Keratinocyte (primary cell): ENCODE measurements at regions not wholly inside any gene's neighbourhood (a gene's known extent, or its start where the extent isn't known, plus 50 kb on each side); places are given as distances from the start of the nearest gene placed in this dataset.

Experiments
- DNase-seq: peaks from one replicate; pipeline ENCODE4 v3.0.0-alpha.2; 2011; ENCODE audit warnings: low read depth, missing footprints, low spot score
- FAIRE-seq: peaks from 2 replicates; lab custom pipeline; 2011; peaks lifted over from hg19 to GRCh38; lab: Jason Lieb, UNC
- H2AFZ ChIP-seq: 2 replicates; pipeline ENCODE4 v1.6.0; 2012; ENCODE audit warnings: low read length, control low read depth, inconsistent platforms; ENCODE audit not compliant: control insufficient read depth
- H3K27ac ChIP-seq: 2 replicates; pipeline ENCODE4 v1.5.1; 2011; ENCODE audit warnings: low read length; ENCODE audit not compliant: control insufficient read depth, insufficient read depth
- H3K27me3 ChIP-seq: 3 replicates; pipeline ENCODE4 v1.6.0; 2011; ENCODE audit warnings: low read length; ENCODE audit not compliant: control insufficient read depth, insufficient read depth; ENCODE audit errors: extremely low read depth
- H3K36me3 ChIP-seq, 2 experiments: 2 replicates in 1 of 2; 3 replicates in 1 of 2; pipeline ENCODE4 v1.5.1; 2011; ENCODE audit warnings: low read length in 2 of 2, mild to moderate bottlenecking in 1 of 2; ENCODE audit not compliant: control insufficient read depth in 2 of 2, insufficient read depth in 2 of 2; ENCODE audit errors: extremely low read depth in 1 of 2
- H3K4me1 ChIP-seq: 3 replicates; pipeline ENCODE4 v1.5.1; 2011; ENCODE audit warnings: low read length; ENCODE audit not compliant: control insufficient read depth, insufficient read depth; ENCODE audit errors: extremely low read depth
- H3K4me2 ChIP-seq: 3 replicates; pipeline ENCODE4 v1.6.0; 2011; ENCODE audit warnings: low read depth, low read length; ENCODE audit not compliant: control insufficient read depth, insufficient read depth; ENCODE audit errors: extremely low read depth
- H3K4me3 ChIP-seq, 3 experiments: fragments of 200-600 bp in 1 of 3; sonication (generic) in 1 of 3; 2 replicates in 2 of 3; 3 replicates in 1 of 3; pipeline ENCODE4 v1.5.1; 2011 to 2016; ENCODE audit warnings: low read length in 3 of 3, mild to moderate bottlenecking in 3 of 3, control low read depth in 2 of 3, inconsistent platforms in 1 of 3, low read depth in 1 of 3, mixed read lengths in 1 of 3, mixed run types in 1 of 3, moderate library complexity in 1 of 3; ENCODE audit not compliant: control insufficient read depth in 2 of 3, insufficient read depth in 2 of 3; ENCODE audit errors: extremely low read depth in 1 of 3
- H3K79me2 ChIP-seq: 2 replicates; pipeline ENCODE4 v1.6.0; 2012; ENCODE audit warnings: low read length; ENCODE audit not compliant: control insufficient read depth, insufficient read depth
- H3K9ac ChIP-seq: 3 replicates; pipeline ENCODE4 v1.6.0; 2011; ENCODE audit warnings: low read length; ENCODE audit not compliant: control insufficient read depth, insufficient read depth; ENCODE audit errors: extremely low read depth
- H3K9me1 ChIP-seq: 3 replicates; pipeline ENCODE4 v1.6.0; 2011; ENCODE audit warnings: low read length; ENCODE audit not compliant: control insufficient read depth, insufficient read depth; ENCODE audit errors: extremely low read depth
- H3K9me3 ChIP-seq: 2 replicates; pipeline ENCODE4 v1.5.1; 2012; ENCODE audit warnings: low read depth, low read length; ENCODE audit not compliant: control insufficient read depth
- H4K20me1 ChIP-seq: 3 replicates; pipeline ENCODE4 v1.6.0; 2011; ENCODE audit warnings: low read length; ENCODE audit not compliant: control insufficient read depth, insufficient read depth; ENCODE audit errors: extremely low read depth
- EZH2 ChIP-seq: IDR thresholded peaks from one replicate; pipeline ENCODE4 v1.6.1; 2012; ENCODE audit warnings: inconsistent platforms, mild to moderate bottlenecking, low read length, moderate library complexity
- dilution Hi-C: fragments of 300-500 bp; cut with MboI; formaldehyde crosslinking; loops from one replicate; pipeline ENCODE4 v1.7.0; 2020; ENCODE audit warnings: low sequenced_read_pairs; ENCODE audit not compliant: extremely low pct_ligation_motif_present
- TF ChIP-seq, protein P1 (sequence below), 3 experiments: IDR thresholded peaks in 1 of 3; conservative IDR thresholded peaks in 1 of 3; optimal IDR thresholded peaks in 1 of 3; 2 replicates in 2 of 3; 3 replicates in 1 of 3; pipeline versions ENCODE3 to v1.5.1; 2011; ENCODE audit warnings: low read length in 3 of 3, mild to moderate bottlenecking in 3 of 3, moderate library complexity in 2 of 3, control low read depth in 1 of 3, inconsistent platforms in 1 of 3; ENCODE audit not compliant: insufficient read depth in 2 of 3; ENCODE audit errors: extremely low read depth in 1 of 3

DNA sequence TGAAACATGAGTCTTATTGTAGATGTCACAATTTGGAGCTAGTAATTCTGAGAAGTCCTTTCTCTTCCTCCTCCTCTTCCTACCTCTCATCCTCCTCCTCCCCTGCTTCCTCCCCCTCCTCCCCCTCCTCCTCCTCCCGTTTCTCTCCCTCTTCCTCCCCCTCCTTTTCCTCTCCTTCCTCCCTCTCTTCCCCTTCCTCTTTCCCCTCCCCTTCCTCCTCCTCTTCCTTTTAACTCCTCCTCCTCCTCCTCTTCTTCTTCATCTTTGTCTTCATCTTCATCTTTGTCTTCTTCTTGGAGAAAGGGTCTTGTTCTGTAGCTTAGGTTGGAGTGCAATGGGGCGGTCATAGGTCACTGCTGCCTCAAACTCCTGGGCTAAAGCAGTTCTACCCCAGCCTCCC, 161.8 kb downstream of the PCDH7 start:
- no peak overlapping the region for H3K27ac ChIP-seq
- H3K4me2 ChIP-seq = no peak overlapping the region
- no peak overlapping the region for H2AFZ ChIP-seq
- DNase-seq (no peak), FAIRE-seq (no peak)
- no peak overlapping the region for H3K9ac ChIP-seq
- no peaks in the 10 kb centered on the region for H3K9me3 ChIP-seq
- dilution Hi-C loops = no loop called here
- H3K4me3 ChIP-seq = no peak overlapping the region
- H4K20me1 ChIP-seq = no peaks in the 10 kb centered on the region
- no peaks in the 10 kb centered on the region for H3K9me1 ChIP-seq
- no peaks in the 10 kb centered on the region for H3K36me3 ChIP-seq
- H3K79me2 ChIP-seq = no peaks in the 10 kb centered on the region
- H3K4me1 ChIP-seq = no peaks in the 10 kb centered on the region
- H3K27me3 ChIP-seq = no peaks in the 10 kb centered on the region
- TF ChIP-seq EZH2 = no peak
- TF ChIP-seq, protein P1, sequence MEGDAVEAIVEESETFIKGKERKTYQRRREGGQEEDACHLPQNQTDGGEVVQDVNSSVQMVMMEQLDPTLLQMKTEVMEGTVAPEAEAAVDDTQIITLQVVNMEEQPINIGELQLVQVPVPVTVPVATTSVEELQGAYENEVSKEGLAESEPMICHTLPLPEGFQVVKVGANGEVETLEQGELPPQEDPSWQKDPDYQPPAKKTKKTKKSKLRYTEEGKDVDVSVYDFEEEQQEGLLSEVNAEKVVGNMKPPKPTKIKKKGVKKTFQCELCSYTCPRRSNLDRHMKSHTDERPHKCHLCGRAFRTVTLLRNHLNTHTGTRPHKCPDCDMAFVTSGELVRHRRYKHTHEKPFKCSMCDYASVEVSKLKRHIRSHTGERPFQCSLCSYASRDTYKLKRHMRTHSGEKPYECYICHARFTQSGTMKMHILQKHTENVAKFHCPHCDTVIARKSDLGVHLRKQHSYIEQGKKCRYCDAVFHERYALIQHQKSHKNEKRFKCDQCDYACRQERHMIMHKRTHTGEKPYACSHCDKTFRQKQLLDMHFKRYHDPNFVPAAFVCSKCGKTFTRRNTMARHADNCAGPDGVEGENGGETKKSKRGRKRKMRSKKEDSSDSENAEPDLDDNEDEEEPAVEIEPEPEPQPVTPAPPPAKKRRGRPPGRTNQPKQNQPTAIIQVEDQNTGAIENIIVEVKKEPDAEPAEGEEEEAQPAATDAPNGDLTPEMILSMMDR (optimal IDR thresholded peaks at IDR 0.05 in 1 of 3, IDR thresholded peaks at IDR 0.05 in 1 of 3, conservative IDR thresholded peaks at IDR 0.05 in 1 of 3; ENCODE audit: extremely low read depth in 1 of 3, insufficient read depth in 2 of 3, low read length in 3 of 3) = no peak

DNA sequence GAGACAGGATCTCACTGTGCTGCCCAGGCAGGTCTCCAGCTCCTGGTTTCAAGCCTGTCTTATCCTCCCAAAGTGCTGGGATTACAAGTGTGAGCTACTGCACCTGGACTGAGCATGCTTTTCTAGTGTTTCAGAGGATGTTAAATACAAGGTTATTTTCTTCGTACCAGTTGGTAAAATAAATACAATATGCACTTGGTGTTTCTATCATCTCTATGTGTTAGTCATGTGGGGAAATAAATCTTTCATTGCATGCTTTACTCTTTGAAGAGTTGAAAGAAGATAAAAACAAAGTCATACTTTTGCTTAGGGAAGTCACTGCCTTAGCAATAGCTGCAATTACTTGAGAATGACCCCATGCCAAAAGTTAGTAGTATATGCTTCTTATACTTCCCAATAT, 162.3 kb downstream of the PCDH7 start:
- Histone ChIP-seq H4K20me1 (no peaks in the 10 kb centered on the region), H3K27ac (no peak overlapping the region), H2AFZ (no peak overlapping the region), H3K9ac (no peak overlapping the region), H3K9me1 (no peaks in the 10 kb centered on the region), H3K4me2 (no peak overlapping the region), H3K36me3 (no peaks in the 10 kb centered on the region), H3K4me1 (no peaks in the 10 kb centered on the region), H3K27me3 (no peaks in the 10 kb centered on the region), H3K79me2 (no peaks in the 10 kb centered on the region), H3K4me3 (no peak overlapping the region), H3K9me3 (no peaks in the 10 kb centered on the region)
- TF ChIP-seq, protein P1 (optimal IDR thresholded peaks at IDR 0.05 in 1 of 3, IDR thresholded peaks at IDR 0.05 in 1 of 3, conservative IDR thresholded peaks at IDR 0.05 in 1 of 3; ENCODE audit: extremely low read depth in 1 of 3, insufficient read depth in 2 of 3, low read length in 3 of 3) = no peak
- no peak for TF ChIP-seq EZH2
- FAIRE-seq (no peak), DNase-seq (no peak)
- dilution Hi-C loops = no loop called here
